ENCODE measurements at regions not wholly inside any gene's neighbourhood (a gene's known extent, or its start where the extent isn't known, plus 50 kb on each side); places are given as distances from the start of the nearest gene placed in this dataset.

GRCh38 chr15:98419173-98419780, 229.1 kb upstream of the IGF1R start:
- no peak for DNase-seq (ENCODE audit: low read depth in 2 of 2)

DNA sequence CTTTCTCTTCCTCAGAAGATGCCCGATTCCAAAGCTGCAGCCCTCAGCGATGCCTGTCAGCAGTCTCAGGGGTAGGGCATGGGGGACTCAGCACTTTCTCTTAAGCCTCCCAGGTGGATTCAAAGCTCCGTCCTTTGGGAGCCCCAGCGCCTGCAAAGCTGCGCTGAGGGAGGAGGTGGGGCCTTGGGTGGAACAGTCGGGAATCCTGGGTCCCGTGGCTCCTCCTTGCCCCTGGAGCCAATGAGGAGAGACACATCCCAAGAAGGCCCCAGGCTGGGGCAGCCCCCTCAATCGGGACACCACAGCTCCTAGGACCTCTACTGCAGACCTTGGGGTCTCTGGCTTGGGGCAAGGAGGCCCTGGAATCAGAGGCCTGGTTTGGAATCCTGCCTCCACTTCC, 227.5 kb upstream of the IGF1R start:
- DNase-seq (ENCODE audit: low read depth in 2 of 2), result no peak

DNA sequence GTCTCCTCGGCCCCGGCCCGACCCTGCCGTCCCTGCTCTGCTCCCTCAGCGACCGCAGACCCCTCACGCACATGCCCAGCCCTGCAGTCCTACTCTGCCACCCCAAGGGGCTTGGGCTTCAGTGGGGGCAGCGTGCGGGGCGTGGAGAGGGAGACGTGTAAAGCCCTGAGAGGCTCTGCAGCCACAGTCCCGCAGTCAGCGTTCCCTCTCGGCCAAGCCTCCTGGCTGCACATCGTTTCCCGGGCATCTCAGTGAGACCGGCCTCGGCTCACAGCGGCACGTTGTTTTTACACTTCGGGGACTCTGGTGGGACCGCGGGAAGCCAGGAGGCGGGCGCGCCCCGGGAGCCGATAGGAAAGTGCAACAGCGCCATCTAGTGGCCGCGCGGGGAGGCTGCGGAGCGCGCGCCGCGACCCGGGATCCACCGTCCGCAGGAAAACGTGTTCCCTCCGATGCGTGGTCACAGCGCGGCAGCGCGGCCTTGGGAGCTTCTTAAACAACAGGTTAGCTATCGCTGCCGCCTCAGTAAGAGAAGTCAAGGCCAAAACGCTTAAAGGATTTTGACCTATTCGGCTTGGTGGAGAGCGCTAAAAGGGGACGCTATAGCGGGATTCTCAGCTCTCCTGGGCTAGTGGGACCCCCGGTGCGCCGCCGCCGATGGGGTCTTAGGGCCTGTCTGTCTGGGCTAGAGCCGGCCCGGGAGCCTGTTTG, 226.8 kb upstream of the IGF1R start:
- DNase-seq (ENCODE audit: low read depth in 2 of 2), result peak; percentile 9 to 19

DNA sequence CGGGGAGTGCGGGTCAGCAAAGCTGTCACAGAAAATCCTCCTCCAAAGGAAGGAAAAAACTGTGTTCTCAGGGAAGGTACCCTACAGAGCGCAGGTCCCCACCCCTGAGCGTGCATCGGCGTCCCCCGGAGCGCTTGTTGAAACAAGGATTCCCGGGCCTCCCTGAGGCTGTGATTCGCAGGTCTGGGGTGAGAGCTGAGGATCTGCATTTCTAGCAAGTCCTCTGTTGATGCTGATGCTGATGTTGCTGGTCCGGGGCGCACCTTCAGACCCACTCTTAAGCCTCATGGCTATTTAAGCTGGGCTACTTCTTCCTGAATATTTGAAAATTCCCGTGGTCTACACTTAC, 226.2 kb upstream of the IGF1R start:
- DNase-seq (ENCODE audit: low read depth in 2 of 2), result no peak

- no peak for DNase-seq (ENCODE audit: low read depth in 2 of 2)
Observed at GRCh38 chr15:98425173-98425572, 223.2 kb upstream of the IGF1R start.

GRCh38 chr15:98427321-98427720, 221.0 kb upstream of the IGF1R start:
- no peak for DNase-seq (ENCODE audit: low read depth in 2 of 2)

- DNase-seq (ENCODE audit: low read depth in 2 of 2), result peak; percentile 8 to 30
Observed at GRCh38 chr15:98428253-98428989, 219.9 kb upstream of the IGF1R start.

DNA sequence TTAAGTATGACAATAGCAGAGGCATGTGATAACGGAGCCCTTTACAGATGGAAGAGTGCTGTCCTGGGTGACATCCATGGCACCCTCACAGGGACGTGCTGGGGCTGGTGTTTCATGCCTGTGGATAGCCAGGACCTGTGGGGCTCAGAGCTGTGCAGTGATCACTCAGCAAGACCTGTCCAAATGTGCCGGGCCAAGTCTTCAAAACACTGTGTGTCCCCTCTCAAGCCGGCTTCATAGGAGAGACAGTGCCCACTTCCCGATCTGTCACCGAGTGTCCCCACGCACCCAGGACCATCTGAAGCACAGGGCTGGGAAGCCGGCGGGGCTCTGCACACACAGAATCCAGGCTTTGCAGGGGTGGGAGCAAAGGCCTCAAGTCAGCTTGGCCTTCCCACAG, 217.2 kb upstream of the IGF1R start:
- no peak for DNase-seq (ENCODE audit: low read depth in 2 of 2)

DNA sequence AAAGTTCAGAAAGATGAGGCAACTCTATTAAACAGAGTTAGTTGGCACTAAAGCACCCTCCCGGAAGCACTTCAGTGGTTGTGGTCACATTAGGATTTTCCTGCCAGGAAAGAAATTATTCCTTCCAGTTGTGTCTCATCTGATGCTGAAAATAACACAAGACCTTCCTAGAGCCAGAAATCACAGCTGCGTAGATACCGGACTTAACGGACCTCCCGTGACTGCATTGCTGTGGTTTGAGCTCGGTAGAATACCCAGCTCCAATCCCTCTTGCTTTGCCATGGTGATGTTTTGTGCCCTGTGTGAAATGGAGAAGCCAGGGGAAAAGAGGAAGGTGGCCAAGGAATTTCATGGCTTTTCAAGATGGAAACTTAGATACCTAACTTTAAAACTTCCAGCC, 215.0 kb upstream of the IGF1R start:
- DNase-seq (ENCODE audit: low read depth in 2 of 2), result no peak

- no peak for DNase-seq (ENCODE audit: low read depth in 2 of 2)
Observed at GRCh38 chr15:98433856-98434255, 214.5 kb upstream of the IGF1R start.

DNA sequence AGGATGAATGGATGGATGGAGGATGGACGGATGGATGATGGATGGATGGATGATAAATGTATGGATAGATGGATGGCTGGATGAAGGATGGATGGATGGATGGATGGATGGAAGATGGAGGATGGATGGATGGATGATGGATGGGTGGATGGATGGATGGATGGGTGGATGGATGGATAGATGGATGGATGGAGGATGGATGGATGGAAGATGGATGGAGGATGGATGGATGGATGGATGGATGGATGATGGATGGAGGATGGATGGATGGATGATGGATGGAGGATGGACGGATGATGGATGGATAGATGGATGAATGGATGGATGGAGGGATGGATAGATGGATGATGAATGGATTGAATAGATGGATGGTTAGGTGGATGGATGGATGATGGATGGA, 210.6 kb upstream of the IGF1R start:
- DNase-seq (ENCODE audit: low read depth in 2 of 2), result no peak

GRCh38 chr15:98438326-98438725, 210.0 kb upstream of the IGF1R start:
- DNase-seq (ENCODE audit: low read depth in 2 of 2), result no peak

GRCh38 chr15:98438907-98439306, 209.4 kb upstream of the IGF1R start:
- no peak for DNase-seq (ENCODE audit: low read depth in 2 of 2)

- DNase-seq (ENCODE audit: low read depth in 2 of 2), result no peak
Observed at GRCh38 chr15:98439523-98439942, 208.8 kb upstream of the IGF1R start.

GRCh38 chr15:98440917-98441316, 207.4 kb upstream of the IGF1R start:
- DNase-seq (ENCODE audit: low read depth in 2 of 2), result no peak

GRCh38 chr15:98441599-98441998, 206.7 kb upstream of the IGF1R start:
- no peak for DNase-seq (ENCODE audit: low read depth in 2 of 2)

- peak; percentile 8 to 15 for DNase-seq (ENCODE audit: low read depth in 2 of 2)
Observed at GRCh38 chr15:98442379-98442833, 205.9 kb upstream of the IGF1R start.

GRCh38 chr15:98442901-98443300, 205.4 kb upstream of the IGF1R start:
- no peak for DNase-seq (ENCODE audit: low read depth in 2 of 2)

DNA sequence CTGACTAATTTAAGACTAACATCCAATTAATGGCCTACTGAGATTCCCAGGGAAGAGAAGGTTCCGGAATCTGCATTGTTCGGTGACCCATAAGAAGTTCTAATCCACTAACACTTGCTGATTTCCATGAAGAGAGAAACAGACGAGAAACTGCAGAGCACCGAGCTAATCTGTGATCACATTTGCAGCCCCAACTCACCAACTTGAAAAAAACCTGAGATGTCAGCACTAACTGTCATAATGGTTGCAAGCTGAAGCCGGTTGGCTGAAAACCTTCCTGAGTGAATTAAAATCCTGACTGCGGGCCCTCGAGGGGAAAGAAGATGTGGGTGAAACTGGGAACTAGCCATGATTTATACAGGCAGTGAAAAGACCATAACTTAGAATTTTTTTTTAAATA, 204.8 kb upstream of the IGF1R start:
- DNase-seq (ENCODE audit: low read depth in 2 of 2), result no peak

DNA sequence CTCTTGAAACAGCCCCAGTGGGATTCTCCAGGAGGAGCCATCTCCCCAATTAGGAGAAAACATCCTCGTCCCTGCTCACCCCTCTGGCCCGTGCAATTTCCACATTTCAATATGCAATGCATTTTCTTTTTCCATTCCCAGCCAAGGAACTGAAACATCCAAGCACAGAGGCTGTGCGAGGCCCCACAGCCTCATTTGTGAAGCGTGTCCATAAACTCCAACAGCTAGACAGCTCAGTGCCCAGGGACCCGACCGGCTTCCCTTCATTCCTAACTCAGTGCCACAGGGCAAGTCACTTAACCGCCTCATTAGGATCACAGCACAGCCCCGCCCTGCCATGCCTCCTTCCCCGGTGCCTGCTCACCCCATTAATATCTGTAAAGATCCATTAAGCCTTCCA, 204.2 kb upstream of the IGF1R start:
- DNase-seq (ENCODE audit: low read depth in 2 of 2), result no peak

GRCh38 chr15:98445315-98445714, 203.0 kb upstream of the IGF1R start:
- no peak for DNase-seq (ENCODE audit: low read depth in 2 of 2)

DNA sequence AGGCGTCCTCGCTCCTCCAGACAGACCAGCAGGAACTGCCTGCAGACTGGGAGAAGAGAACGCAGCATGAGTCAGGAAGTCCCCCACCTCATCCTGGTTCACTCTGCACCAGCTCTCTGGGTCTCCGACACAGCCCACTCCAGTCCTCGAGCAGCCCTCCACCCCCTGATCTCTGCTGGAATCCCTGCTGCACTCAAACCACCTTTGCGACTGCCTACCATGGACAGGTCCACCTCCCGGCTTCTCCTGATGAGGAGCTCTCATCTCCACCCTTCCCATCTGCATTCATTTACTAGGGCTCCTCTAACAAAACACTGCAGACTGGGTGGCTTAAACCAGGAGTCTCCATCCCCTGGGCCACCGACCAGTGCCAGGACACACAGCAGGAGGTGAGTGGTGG, 202.3 kb upstream of the IGF1R start:
- no peak for DNase-seq (ENCODE audit: low read depth in 2 of 2)

GRCh38 chr15:98447069-98447468, 201.3 kb upstream of the IGF1R start:
- no peak for DNase-seq (ENCODE audit: low read depth in 2 of 2)
